Mucosa of rectum (tissue), 2 donors: ENCODE measurements at regions not wholly inside any gene's neighbourhood (a gene's known extent, or its start where the extent isn't known, plus 50 kb on each side); places are given as distances from the start of the nearest gene placed in this dataset.

Experiments used
- H3K27ac ChIP-seq, 2 donors: one replicate each; pipeline ENCODE4 v1.7.0; 2013; ENCODE audit warnings: inconsistent platforms in 2 of 2, low read depth in 2 of 2, low read length in 2 of 2
- H3K27me3 ChIP-seq, 2 donors: one replicate each; pipeline ENCODE4 v1.7.0; 2013; ENCODE audit warnings: low read length in 2 of 2; ENCODE audit not compliant: control insufficient read depth in 2 of 2, insufficient read depth in 2 of 2
- H3K36me3 ChIP-seq, 2 donors: one replicate each; pipeline ENCODE4 v1.7.0; 2013; ENCODE audit warnings: low read length in 2 of 2; ENCODE audit not compliant: control insufficient read depth in 2 of 2, insufficient read depth in 2 of 2
- H3K4me1 ChIP-seq, 2 donors: one replicate each; pipeline ENCODE4 v1.7.0; 2013; ENCODE audit warnings: low read length in 2 of 2, mild to moderate bottlenecking in 1 of 2; ENCODE audit not compliant: control insufficient read depth in 2 of 2, insufficient read depth in 2 of 2
- H3K4me3 ChIP-seq, 2 donors: one replicate each; pipeline ENCODE4 v1.7.0; 2013; ENCODE audit warnings: low read length in 2 of 2
- H3K9ac ChIP-seq, 2 donors: one replicate each; pipeline ENCODE4 v1.7.0; 2013; ENCODE audit warnings: low read length in 2 of 2, low read depth in 1 of 2, mild to moderate bottlenecking in 1 of 2
- H3K9me3 ChIP-seq, 2 donors: one replicate each; pipeline ENCODE4 v1.7.0; 2013; ENCODE audit warnings: low read length in 2 of 2; ENCODE audit not compliant: control insufficient read depth in 2 of 2
- donor health status: healthy.
- donor health status: Normal muscosa, but diverticular disease.

DNA sequence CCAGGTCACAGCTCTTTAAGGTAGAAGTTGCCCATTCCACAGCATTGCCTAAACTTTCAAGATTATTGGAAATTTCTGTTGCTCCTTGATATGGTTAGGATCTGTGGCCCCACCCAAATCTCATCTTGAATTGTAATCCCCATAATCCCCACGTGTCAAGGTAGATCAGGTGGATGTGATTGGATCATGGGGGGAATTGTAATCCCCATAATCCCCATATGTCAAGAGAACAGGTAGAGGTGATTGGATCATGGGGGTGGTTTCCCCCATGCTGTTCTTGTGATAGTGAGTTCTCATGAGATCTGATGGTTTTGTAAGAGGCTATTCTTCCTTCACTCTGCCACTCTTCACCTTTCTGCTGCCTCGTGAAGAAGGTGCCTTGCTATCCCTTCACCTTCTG, 327.4 kb upstream of the MAP3K7 start:
- no peaks in the 10 kb centered on the region for H3K4me1 ChIP-seq
- H3K9ac ChIP-seq: no peak overlapping the region
- no peaks in the 10 kb centered on the region for H3K9me3 ChIP-seq
- no peaks in the 10 kb centered on the region for H3K36me3 ChIP-seq
- no peak overlapping the region for H3K4me3 ChIP-seq
- no peaks in the 10 kb centered on the region for H3K27me3 ChIP-seq
- no peak overlapping the region for H3K27ac ChIP-seq

DNA sequence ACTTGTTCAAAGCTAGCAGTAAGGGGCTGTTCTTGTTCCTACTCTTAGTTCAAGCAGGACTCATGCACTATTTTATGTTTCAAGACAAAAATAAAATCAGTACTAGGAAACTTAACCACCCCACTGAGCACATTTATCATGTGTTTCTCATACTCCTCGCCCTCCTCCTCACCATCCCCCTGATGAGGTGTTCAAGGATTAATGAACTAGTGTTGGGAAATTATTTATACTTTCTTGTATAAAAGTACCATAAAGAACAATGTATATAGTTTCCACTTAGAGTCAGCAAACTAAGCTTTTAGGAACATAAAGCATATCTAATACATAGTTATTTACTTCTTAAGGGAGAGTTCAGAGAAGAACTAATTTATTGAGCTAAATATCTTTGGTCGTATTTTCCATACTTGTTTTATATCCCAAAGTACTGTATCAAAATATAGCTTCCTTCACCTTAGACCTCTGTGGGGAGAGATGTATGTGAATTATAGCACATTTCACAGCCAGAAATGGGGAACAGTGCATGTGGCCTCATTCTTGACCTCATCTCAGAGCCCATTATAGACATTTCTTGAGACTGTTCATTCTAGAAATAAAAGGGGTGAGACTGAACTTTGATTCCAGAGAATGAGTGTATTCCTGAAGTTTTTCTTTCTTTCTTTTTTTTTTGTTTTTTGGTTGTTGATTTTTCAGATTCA, 326.5 kb upstream of the MAP3K7 start:
- Histone ChIP-seq H3K9me3 (no peaks in the 10 kb centered on the region), H3K4me1 (no peaks in the 10 kb centered on the region), H3K36me3 (no peaks in the 10 kb centered on the region), H3K4me3 (no peak overlapping the region), H3K27me3 (no peaks in the 10 kb centered on the region), H3K9ac (no peak overlapping the region), H3K27ac (no peak overlapping the region)

DNA sequence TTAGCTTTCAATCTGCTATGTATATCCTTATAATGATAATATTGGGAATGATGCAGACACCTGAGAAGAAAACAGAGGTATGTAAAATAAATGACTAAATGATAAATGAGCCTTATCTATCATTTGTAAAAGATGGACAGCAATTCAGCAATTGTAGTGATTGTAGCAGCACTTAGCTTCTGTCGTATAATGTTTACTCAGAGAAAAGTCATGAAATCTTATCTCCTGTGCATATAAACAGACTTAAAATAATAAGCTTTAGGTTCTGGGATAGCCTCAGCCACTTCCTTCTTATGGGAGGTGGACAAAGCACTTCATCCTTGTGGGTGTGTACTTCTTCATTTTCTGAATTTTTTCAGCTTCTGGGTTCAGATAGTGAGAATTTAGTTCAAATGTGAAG, 324.8 kb upstream of the MAP3K7 start:
- no peaks in the 10 kb centered on the region for H3K4me1 ChIP-seq
- H3K27ac ChIP-seq: no peak overlapping the region
- no peak overlapping the region for H3K4me3 ChIP-seq
- no peaks in the 10 kb centered on the region for H3K36me3 ChIP-seq
- H3K9ac ChIP-seq: no peak overlapping the region
- no peaks in the 10 kb centered on the region for H3K27me3 ChIP-seq
- H3K9me3 ChIP-seq: no peaks in the 10 kb centered on the region

DNA sequence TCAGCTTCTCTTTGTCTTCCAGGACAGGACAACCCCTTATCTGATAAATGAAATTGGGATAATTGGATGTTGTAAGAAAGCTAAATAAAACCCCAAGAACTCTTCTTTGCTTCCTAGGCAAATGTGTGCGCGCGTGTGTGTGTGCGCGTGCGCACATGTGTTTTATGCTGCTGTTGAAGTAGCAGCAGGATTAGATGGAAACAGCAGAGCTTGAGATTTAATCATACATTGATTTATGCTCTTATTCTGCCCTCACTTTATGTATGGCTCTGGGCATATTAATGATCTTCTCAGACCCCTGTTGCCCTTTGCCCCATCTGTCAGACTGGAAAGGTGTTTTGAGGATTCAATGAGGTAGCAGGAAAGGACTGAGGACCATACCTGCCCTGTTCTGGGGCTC, 324.0 kb upstream of the MAP3K7 start:
- Histone ChIP-seq H3K9me3 (no peaks in the 10 kb centered on the region), H3K9ac (no peak overlapping the region), H3K4me1 (no peaks in the 10 kb centered on the region), H3K36me3 (no peaks in the 10 kb centered on the region), H3K27me3 (no peaks in the 10 kb centered on the region), H3K27ac (no peak overlapping the region), H3K4me3 (no peak overlapping the region)

DNA sequence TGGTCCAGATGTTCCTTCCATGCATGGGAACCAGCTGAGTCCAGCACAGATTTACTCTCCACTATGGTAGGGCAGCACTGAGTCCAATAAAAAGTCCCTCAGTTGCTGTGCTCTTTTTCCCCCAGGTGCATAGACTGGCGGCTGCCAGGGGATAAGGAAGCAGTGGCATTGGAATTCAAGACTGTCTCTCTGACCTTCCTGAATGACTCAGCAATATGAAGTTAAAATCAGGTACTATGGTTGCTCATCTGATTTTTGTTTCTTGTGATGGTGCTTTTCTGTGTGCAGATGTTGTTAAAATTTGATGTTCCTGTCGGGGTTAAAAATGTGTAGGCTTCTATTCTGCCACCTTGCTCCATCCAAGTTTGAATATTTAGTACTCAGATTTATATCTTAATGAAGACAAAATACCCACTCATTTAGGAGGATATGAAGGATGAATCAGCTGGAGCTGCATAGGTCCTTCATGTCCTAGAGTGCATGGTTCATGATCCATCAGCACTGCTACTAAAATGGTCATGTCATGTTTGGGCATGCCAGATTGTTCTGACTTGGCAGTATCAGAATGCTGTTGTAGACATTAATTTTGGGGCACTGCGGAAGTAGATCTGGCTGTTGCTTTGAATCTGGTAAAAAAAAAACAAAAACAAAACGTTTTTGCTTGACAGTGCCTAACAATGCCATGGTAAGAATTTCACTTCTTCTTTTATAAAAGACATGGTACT, 321.2 kb upstream of the MAP3K7 start:
- Histone ChIP-seq H3K27me3 (no peaks in the 10 kb centered on the region), H3K9me3 (no peaks in the 10 kb centered on the region), H3K4me3 (no peak overlapping the region), H3K9ac (no peak overlapping the region), H3K27ac (no peak overlapping the region), H3K36me3 (no peaks in the 10 kb centered on the region), H3K4me1 (no peaks in the 10 kb centered on the region)

DNA sequence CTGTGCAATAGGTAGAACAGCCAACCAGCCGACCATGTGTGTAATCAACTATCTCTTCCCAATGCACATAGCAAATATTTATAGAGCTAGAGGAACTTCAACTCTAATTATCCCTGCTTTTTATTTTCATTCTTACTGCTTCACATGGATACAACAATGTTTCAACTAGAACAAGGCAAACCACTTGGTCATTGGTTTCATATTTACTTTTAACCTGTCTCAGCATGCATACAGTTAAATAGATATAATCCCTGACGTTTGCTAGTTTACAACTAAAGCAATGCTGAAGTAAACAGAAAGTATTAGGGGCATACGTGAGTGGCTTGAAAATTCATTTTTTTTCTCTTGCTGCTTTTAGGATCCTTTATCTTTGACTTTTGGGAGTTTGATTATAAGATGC, 318.5 kb upstream of the MAP3K7 start:
- Histone ChIP-seq H3K4me1 (no peaks in the 10 kb centered on the region), H3K9ac (no peak overlapping the region), H3K36me3 (no peaks in the 10 kb centered on the region), H3K4me3 (no peak overlapping the region), H3K9me3 (no peaks in the 10 kb centered on the region), H3K27me3 (no peaks in the 10 kb centered on the region), H3K27ac (no peak overlapping the region)

DNA sequence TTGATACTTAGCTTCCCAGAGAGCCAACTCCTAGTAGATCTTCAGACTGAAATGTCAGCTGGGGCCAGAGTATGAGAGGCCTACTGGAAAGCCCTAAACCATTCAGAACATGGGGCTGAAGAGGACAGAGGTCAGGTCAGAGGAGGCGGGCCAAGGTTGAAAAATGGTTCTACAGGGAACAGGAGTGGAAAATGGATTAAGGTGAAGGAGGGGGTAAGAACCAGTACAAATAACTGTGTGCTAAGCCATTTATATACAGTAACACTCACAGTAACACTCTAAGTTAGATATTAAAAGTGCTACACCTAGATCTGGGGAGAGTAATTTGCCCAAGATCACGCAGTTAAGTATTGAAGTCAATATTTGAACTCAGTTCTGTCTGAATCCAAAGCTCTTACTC, 313.2 kb upstream of the MAP3K7 start:
- Histone ChIP-seq H3K36me3 (no peaks in the 10 kb centered on the region), H3K9me3 (no peaks in the 10 kb centered on the region), H3K27ac (no peak overlapping the region), H3K4me3 (no peak overlapping the region), H3K4me1 (no peaks in the 10 kb centered on the region), H3K9ac (no peak overlapping the region), H3K27me3 (no peaks in the 10 kb centered on the region)

DNA sequence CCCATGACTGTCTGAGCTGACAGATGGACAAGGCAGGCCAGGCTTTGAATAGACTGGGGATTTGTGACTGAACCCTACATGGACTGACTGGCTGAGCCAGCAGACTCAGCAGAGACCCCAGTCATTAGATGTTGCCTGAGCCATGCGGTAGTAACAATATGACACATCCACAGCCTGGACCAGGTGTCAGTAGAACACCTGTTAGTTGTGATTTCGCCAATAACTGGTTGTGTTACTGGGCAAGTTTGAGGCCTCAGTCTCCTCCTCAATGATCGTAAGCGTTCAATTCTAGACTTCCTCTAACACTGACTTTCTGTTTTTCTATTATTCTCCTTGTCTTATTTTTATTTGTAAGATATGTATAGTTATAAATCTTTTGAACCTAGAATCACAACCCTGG, 311.9 kb upstream of the MAP3K7 start:
- Histone ChIP-seq H3K9ac (no peak overlapping the region), H3K4me3 (no peak overlapping the region), H3K27ac (no peak overlapping the region), H3K4me1 (no peaks in the 10 kb centered on the region), H3K9me3 (no peaks in the 10 kb centered on the region), H3K36me3 (no peaks in the 10 kb centered on the region), H3K27me3 (no peaks in the 10 kb centered on the region)

DNA sequence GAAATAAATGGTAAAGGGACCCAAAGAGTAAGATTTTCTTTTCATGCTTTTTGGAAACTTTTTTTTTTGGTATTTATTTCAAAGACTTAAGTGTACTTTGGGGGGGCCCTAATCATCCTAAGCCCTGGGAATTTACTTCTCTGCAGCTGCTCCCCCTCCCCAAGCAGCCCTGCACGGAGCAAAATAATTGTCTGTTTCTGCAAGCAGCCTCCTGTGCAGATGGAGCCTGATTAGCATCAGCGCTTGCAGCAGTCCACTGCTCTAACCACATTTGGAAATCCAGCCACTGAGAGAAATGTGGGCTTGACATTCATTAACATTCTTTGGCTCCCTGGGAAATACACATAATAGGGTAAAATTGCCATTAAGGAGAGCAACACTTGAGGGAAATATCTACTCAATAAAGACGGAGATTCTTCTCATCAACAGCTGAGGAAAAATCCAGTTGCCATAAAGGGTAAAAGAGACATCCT, 309.2 kb upstream of the MAP3K7 start:
- no peaks in the 10 kb centered on the region for H3K4me1 ChIP-seq

DNA sequence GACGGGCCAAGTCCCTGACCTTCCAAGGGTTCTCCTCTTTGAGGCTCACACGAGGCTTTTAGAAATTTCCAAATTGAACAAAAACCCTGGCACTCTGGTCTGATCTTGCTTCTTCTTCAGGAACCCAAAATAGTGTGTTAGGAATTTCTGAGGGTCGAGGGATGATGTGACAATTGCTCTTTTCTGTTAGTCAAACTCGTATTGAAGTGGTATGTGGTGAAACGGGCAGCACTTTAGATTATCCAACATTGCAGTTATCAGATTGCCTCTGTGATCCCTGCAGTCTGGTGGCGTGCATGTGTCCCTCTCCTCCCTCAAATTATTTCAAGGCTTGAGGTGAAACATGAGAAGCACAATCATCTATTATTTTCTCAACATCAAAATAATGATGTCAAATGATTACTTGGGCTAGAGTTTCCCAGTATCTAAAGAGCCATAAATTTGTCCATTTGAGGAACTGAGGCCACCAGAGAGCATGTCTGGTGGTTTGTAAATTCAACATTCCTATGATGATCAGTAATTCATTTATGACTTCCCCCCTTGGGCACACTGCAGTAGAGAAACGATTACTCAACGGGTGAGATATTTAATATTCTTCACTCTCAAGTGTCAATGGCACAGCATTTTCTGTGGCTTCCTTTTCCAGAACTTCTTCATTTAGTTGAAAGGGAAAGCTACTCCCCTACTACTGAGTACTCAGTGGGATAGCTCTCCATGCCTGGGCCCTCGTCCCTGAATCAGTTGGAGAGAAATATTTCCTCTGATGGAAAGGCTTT, 308.6 kb upstream of the MAP3K7 start:
- no peak overlapping the region for H3K4me3 ChIP-seq

More for the DNA sequence above, 309.2 kb upstream of the MAP3K7 start:
- H3K27me3 ChIP-seq: no peaks in the 10 kb centered on the region
- H3K36me3 ChIP-seq: no peaks in the 10 kb centered on the region
- no peak overlapping the region for H3K9ac ChIP-seq
- H3K4me3 ChIP-seq: no peak overlapping the region
- H3K27ac ChIP-seq: no peak overlapping the region
- no peaks in the 10 kb centered on the region for H3K9me3 ChIP-seq

More for the DNA sequence above, 308.6 kb upstream of the MAP3K7 start:
- no peaks in the 10 kb centered on the region for H3K9me3 ChIP-seq
- H3K27ac ChIP-seq: no peak overlapping the region
- no peak overlapping the region for H3K9ac ChIP-seq
- H3K27me3 ChIP-seq: no peaks in the 10 kb centered on the region
- H3K4me1 ChIP-seq: no peaks in the 10 kb centered on the region
- no peaks in the 10 kb centered on the region for H3K36me3 ChIP-seq
